ENCODE measurements at regions not wholly inside any gene's neighbourhood (a gene's known extent, or its start where the extent isn't known, plus 50 kb on each side); places are given as distances from the start of the nearest gene placed in this dataset.

DNA sequence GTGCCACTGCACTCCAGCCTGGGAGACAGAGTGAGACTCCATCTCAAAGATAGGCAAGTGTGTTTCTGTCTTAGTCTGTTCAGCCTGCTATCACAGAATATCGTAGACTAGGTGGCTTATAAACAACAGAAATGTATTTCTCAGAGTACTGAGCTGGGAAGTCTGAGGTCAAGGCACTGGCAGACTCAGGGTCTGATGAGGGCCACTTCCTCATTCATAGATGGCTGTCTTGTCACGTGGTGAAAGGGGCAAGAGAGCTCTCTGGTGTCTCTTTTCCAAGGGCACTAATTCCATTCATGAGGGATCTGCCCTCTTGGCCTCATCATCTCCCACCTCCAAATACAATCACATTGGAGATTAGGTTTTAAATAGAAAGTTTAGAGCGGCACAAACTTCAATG, 95.6 kb upstream of the PHACTR3 start:
- DNase-seq: no peak

DNA sequence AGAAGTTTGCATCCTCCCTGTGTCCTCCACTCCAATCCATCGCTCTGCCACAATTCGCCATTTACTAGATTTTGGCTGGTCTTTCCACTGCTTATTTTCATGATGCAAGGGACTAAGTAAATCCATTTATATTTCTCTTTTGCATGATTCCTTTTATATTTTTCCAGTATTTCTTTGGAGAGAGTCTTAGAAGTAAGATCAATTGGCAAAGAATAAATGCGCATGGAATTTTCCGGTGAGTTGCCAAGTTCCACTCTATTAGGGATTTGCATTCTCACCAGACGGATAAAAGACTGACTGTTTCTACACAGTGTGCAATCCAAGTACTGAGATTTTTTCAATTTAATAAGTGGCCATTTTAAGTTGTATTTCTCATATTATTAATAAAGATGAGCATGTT, 91.7 kb upstream of the PHACTR3 start:
- DNase-seq: no peak

DNA sequence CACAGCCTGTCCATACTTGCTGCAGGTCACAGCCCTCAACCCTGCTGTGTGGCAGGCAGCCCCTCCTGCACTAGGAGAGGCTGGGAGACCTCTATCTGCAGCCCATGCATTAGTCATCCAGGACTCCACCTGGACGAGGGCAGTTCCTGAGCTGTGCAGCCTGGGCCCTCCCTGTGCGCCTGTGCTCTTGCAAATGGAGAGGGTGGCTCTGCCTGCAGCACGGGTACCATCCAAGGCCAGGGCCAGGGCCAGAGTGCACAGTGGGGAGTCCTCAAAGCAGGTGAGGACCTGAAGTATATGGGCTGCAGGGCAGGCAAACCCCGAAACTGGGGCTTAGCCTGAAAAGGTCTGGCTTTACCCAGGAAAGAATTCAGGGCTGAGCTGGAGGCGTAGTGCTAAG, 89.8 kb upstream of the PHACTR3 start:
- no peak for DNase-seq

DNA sequence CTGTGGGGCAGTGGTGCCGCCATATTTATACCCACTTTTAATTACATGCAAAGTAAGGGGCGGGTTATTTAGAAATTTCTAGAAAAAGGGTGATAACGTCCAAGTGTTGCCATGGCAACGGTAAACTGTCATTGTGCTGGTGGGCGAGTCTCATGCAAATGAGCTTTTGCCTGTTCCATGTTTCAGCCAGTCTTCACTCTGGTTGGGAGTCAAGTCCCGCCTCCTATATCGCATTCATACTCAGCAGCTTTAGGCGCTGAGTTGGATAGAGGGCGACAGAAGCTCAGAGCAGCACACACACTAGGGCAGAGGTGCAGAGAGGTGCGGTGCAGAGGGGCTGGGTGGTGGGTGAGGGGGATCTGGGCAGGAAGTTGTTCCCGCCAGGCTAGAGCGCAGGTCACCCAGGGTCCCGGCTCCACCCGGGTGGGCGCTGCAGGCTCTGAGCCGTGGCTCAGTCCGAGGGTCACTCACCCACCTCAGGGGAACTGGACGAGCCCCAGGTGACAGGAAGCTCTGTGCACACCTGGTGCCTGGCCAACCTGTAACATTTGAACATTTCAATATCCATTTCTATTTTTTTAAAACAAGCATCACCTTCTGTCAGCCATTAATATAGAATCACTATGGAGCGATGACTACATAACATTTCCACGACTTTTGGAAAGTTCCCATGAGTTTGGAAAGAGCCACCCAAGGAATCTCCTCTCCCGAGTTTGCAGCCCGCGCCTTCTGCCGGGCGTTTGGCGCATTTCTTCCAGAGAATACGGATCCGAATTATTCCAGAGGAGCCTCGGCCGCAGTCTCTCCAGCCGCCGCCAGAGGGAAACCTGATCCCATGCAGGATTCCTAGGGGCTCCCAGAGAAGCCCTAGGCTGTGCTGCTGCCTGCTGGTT, 89.1 kb upstream of the PHACTR3 start:
- peak; percentile 82 for DNase-seq

DNA sequence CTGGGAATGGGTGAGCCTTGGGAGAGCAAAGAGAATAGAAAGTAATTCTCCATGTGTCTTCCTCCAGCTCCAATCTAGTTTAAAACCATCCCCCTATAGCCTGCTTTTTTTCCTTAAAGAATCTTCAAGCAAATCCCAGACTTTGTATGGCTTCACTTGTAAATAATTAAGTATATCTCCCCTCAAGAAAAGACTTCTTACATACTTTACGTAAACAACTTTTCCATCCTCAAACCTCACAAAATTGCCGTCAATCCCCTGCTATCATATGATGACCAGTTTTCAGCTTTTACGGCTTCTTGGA, 88.5 kb upstream of the PHACTR3 start:
- no peak for DNase-seq

DNA sequence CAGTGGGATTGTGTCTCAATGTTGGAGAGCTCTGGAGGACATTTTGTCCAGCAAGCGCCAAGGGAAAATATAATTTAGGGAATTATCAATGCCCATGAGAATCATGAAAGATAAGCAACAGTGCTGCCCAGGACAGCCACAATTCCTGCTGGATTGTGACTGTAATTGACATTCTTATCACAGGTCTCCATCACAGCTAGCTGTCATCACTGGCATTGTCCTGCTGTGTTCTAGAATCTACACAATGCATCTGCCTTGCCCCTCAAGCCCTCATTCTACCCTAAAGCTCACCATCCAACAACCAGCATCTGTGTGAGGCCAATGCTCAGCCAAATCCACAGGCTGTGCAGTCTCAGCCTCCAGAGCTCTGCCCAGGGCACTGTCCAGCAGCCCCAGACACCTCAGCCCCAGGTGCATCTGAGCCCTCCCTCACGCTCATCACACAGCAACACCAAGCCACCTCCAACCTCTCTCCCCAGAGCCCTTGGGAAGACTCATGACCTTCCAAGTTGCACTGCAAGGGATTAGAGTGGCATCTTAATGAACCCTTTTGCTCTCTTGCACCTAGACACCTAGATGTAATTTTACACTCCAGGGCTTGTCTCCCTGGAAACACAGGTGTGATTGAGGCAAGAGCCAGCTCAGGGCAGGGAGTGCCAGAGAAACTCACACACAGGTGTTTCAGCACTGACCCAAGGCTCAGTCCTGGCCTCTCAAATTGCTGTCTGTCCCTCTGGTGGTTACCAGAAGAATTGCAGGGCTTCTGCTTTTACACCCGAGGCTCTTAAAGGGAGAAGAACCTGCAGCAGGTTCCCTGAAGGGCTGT, 85.2 kb upstream of the PHACTR3 start:
- peak; percentile 74 for DNase-seq

DNA sequence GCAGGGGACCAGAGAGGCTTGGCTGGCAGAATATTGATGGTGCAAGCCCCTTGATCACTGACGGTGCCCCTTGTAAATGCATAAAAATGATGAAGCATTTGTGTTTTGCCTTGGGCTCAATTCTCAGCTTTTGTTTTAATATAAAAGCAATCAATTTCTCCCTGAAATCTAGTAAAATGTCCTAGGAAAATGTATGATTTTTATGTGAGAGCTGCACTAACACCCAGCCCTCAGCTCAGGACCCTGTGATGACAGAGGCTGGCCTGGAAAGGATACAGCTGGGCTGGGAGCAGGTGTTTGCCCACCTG, 84.7 kb upstream of the PHACTR3 start:
- DNase-seq: no peak

DNA sequence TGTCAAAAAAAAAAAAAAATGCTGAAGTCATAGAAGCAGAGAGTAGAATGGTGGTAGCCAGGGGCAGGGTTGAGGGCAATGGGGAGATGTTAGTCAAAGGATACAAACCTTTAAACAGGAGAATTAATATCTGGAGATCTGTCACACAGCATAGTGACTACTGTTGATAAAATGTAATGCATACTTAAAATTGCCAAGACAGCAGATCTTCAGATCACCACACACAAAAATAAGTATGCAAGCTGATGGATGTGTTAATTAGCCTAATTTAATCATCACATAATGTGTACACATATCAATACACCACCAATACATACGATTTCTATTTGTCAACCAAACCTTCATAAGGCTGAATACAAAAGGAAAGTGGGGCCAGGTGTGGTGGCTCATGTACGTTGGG, 83.5 kb upstream of the PHACTR3 start:
- DNase-seq: no peak

DNA sequence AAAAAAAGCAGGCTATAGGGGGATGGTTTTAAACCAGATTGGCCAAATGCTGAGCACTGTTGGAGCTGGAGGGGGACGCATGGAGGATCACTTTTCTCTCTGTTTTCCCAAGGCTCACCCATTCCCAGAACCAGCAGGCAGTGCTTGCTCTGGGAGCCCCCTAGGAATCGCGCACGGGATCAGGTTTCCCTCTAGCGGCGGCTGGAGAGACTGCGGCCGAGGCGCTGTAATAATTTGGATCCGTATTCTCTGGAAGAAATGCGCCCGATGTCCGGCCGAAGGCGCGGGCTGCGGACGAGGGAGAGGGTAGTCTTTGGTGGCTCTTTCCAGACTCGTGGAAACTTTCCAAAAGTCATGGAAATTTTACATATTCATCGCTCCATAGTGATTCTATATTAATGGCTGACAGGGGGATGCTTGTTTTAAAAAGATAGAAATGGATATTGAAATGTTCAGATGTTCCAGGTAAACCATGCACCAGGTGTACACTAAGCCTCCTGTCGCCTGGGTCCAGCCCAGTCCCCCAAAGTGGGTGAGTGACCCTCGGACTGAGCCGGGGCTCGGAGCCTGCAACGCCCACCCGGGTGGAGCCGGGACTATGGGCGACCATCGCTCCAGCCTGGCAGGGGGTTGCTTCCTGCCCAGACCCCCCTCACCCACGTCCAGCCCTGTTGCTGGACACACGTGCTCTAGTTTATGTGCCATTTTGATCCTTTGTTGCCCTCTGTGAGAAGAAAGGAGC, 78.7 kb upstream of the PHACTR3 start:
- DNase-seq: peak; percentile 72

DNA sequence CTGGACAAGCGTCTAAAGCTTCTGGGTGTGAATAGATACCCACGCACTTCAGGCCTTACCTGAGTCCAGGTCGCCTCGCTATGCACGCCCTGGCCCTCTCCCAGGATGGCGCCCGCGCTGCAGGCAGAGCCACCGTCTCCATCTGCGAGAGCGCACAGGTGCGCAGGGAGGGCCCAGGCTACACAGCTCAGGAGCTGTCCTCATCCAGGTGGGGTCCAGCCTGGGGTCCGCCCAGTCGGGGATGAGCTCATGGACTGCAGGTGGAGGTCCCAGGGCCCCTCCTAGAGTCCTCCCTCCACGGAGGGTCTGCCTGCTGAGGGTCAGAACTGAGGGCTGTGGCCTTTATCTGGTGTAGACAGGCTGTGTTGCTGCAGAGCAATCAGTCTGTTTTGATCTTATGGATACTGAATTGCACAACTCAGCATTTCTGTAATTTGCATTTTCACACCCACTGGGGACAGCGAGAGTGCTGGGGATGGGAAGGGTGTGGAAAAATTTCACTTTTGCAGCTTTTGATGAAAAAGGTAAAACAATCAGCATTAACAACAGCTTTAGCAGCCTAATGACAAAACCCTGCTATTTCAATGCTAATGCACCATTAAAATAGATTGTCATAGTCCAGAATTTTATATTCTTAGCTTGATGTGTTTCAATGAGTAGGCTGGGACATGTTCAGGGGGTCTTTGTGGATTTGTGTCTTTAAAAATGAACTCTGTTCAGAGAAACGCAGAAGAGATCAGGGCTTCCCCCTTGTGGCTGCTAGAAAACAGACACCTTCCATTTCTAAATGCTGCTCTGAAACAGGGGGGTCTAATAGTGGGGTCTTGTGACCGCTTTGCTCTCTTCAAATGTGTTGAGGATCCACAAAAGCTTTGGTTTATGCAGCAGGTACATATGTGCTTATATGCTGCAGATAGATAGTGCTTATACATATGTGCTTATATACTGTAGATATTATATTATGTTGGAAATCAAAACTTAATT, 77.8 kb upstream of the PHACTR3 start:
- no peak for DNase-seq

DNA sequence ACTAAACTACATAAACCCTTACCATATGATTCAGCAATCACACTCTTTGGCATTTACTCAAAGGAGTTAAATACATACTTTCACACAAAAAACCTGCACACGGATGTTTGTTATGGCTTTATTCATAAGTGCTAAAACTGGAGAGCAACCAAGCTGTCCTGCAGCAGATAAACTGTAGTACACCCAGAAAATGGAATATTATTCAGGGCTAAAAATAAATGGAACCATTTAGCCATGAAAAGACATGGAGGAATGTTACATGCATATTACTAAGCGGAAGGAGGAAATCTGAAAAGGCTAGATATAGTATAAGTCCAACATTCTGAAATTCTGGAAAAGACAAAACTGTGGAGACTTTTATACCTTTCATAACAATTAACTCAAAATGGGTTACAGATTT, 73.6 kb upstream of the PHACTR3 start:
- DNase-seq: no peak

DNA sequence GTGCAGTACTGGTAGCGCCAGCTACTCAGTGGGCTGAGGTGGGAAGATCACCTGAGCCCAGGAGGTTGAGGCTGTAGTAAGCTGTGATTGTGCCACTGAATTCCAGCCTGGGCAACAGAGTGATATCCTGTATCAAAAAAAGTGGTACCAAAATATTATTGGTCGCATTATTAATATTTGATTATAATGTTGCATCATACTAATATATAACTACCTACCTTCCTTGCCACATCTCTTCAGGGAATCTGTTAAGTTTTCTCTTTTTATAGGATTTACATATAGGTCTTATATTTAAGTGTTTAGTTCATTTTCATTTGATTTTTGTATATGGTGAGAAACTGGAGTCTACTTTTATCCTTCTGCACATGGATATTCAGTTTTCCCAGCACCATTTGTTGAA, 66.3 kb upstream of the PHACTR3 start:
- no peak for DNase-seq

DNA sequence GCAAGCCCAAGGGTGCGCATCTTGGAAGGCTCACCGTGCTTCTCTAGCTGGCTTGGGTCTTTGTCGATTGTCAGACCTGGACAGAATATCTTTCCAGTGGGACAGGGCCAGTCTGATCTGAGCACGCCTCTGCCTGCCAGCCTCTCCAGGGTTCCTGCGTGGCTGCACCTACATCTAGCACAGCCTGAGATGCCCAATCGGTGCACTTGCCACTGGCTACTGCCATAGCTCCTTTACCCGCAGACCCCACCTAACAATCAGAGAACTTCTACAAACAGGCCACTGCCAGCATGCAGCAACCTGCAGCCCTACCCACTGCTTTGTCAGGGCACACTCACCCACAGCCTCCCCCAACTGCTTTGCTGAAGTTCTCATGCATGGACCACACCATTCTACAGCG, 56.7 kb upstream of the PHACTR3 start:
- no peak for DNase-seq

Data from NCI-H1105 (cell line).